ENCODE measurements at regions not wholly inside any gene's neighbourhood (a gene's known extent, or its start where the extent isn't known, plus 50 kb on each side); places are given as distances from the start of the nearest gene placed in this dataset.

GRCh38 chrX:110442635-110443034, 84.0 kb downstream of the RTL9 start:
- H3K36me3 ChIP-seq (ENCODE audit: insufficient read depth), result no peaks in the 10 kb centered on the region
- WGBS, result 35% methylated on average over 1 of the region's 1 CpG

GRCh38 chrX:110444996-110445395, 86.3 kb downstream of the RTL9 start:
- Histone ChIP-seq H3K4me3 (ENCODE audit: low read depth, low read length) (no peak overlapping the region), H3K4me1 (ENCODE audit: insufficient read depth) (no peaks in the 10 kb centered on the region), H3K27ac (ENCODE audit: low read depth) (no peak overlapping the region), H3K36me3 (ENCODE audit: insufficient read depth) (no peaks in the 10 kb centered on the region)
- DNase-seq (ENCODE audit: extremely low spot score), result no peak
- 63% methylated on average over 4 of the region's 4 CpGs for WGBS

More at GRCh38 chrX:110442635-110443034, 84.0 kb downstream of the RTL9 start:
- DNase-seq (ENCODE audit: extremely low spot score), result no peak
- no peaks in the 10 kb centered on the region for H3K4me1 ChIP-seq (ENCODE audit: insufficient read depth)
- no peak overlapping the region for H3K4me3 ChIP-seq (ENCODE audit: low read depth, low read length)
- H3K27ac ChIP-seq (ENCODE audit: low read depth), result no peak overlapping the region

GRCh38 chrX:110448459-110448858, 89.8 kb downstream of the RTL9 start:
- DNase-seq (ENCODE audit: extremely low spot score), result no peak
- Histone ChIP-seq H3K36me3 (ENCODE audit: insufficient read depth) (no peaks in the 10 kb centered on the region), H3K27ac (ENCODE audit: low read depth) (no peak overlapping the region), H3K4me3 (ENCODE audit: low read depth, low read length) (no peak overlapping the region), H3K4me1 (ENCODE audit: insufficient read depth) (no peaks in the 10 kb centered on the region)
- 77% methylated on average over 10 of the region's 10 CpGs for WGBS

- Histone ChIP-seq H3K4me3 (ENCODE audit: low read depth, low read length) (no peak overlapping the region), H3K36me3 (ENCODE audit: insufficient read depth) (no peaks in the 10 kb centered on the region), H3K4me1 (ENCODE audit: insufficient read depth) (no peaks in the 10 kb centered on the region), H3K27ac (ENCODE audit: low read depth) (no peak overlapping the region)
- WGBS, result 79% methylated on average over 2 of the region's 2 CpGs
- no peak for DNase-seq (ENCODE audit: extremely low spot score)
Measured at GRCh38 chrX:110449312-110449711, 90.7 kb downstream of the RTL9 start.

- no peak overlapping the region for H3K4me3 ChIP-seq (ENCODE audit: low read depth, low read length)
- DNase-seq (ENCODE audit: extremely low spot score), result peak; percentile 37
- H3K27ac ChIP-seq (ENCODE audit: low read depth), result no peak overlapping the region
- WGBS, result under 1% methylated on average over 4 of the region's 4 CpGs
- H3K36me3 ChIP-seq (ENCODE audit: insufficient read depth), result no peaks in the 10 kb centered on the region
- H3K4me1 ChIP-seq (ENCODE audit: insufficient read depth), result no peaks in the 10 kb centered on the region
Measured at GRCh38 chrX:110450050-110450449, 91.4 kb downstream of the RTL9 start.

GRCh38 chrX:110454336-110454735, 95.7 kb downstream of the RTL9 start:
- Histone ChIP-seq H3K4me1 (ENCODE audit: insufficient read depth) (no peaks in the 10 kb centered on the region), H3K36me3 (ENCODE audit: insufficient read depth) (no peaks in the 10 kb centered on the region), H3K27ac (ENCODE audit: low read depth) (no peak overlapping the region), H3K4me3 (ENCODE audit: low read depth, low read length) (no peak overlapping the region)
- 85% methylated on average over 7 of the region's 7 CpGs for WGBS
- no peak for DNase-seq (ENCODE audit: extremely low spot score)

GRCh38 chrX:110462957-110463356, 104.3 kb downstream of the RTL9 start:
- no peak overlapping the region for H3K4me3 ChIP-seq (ENCODE audit: low read depth, low read length)

GRCh38 chrX:110466790-110467189, 108.1 kb downstream of the RTL9 start:
- H3K4me1 ChIP-seq (ENCODE audit: insufficient read depth), result no peaks in the 10 kb centered on the region
- H3K36me3 ChIP-seq (ENCODE audit: insufficient read depth), result no peaks in the 10 kb centered on the region
- H3K4me3 ChIP-seq (ENCODE audit: low read depth, low read length), result no peak overlapping the region
- 93% methylated on average over 2 of the region's 2 CpGs for WGBS
- DNase-seq (ENCODE audit: extremely low spot score), result no peak
- H3K27ac ChIP-seq (ENCODE audit: low read depth), result no peak overlapping the region

More at GRCh38 chrX:110462957-110463356, 104.3 kb downstream of the RTL9 start:
- H3K27ac ChIP-seq (ENCODE audit: low read depth), result no peak overlapping the region
- H3K4me1 ChIP-seq (ENCODE audit: insufficient read depth), result no peaks in the 10 kb centered on the region
- H3K36me3 ChIP-seq (ENCODE audit: insufficient read depth), result no peaks in the 10 kb centered on the region
- no peak for DNase-seq (ENCODE audit: extremely low spot score)

GRCh38 chrX:110472265-110472664, 113.6 kb downstream of the RTL9 start:
- H3K4me3 ChIP-seq (ENCODE audit: low read depth, low read length), result no peak overlapping the region
- no peak overlapping the region for H3K27ac ChIP-seq (ENCODE audit: low read depth)
- H3K36me3 ChIP-seq (ENCODE audit: insufficient read depth), result no peaks in the 10 kb centered on the region
- no peaks in the 10 kb centered on the region for H3K4me1 ChIP-seq (ENCODE audit: insufficient read depth)
- DNase-seq (ENCODE audit: extremely low spot score), result no peak
- WGBS, result 92% methylated on average over 3 of the region's 3 CpGs

GRCh38 chrX:110477593-110478228, 119.1 kb downstream of the RTL9 start:
- H3K4me3 ChIP-seq (ENCODE audit: low read depth, low read length), result no peak overlapping the region
- no peak overlapping the region for H3K27ac ChIP-seq (ENCODE audit: low read depth)
- H3K36me3 ChIP-seq (ENCODE audit: insufficient read depth), result no peaks in the 10 kb centered on the region
- DNase-seq (ENCODE audit: extremely low spot score), result no peak
- H3K4me1 ChIP-seq (ENCODE audit: insufficient read depth), result no peaks in the 10 kb centered on the region
- 85% methylated on average over 5 of the region's 5 CpGs for WGBS

GRCh38 chrX:110491846-110492620, 133.4 kb downstream of the RTL9 start:
- Histone ChIP-seq H3K4me3 (ENCODE audit: low read depth, low read length) (no peak overlapping the region), H3K4me1 (ENCODE audit: insufficient read depth) (no peaks in the 10 kb centered on the region), H3K27ac (ENCODE audit: low read depth) (no peak overlapping the region), H3K36me3 (ENCODE audit: insufficient read depth) (no peaks in the 10 kb centered on the region)
- no peak for DNase-seq (ENCODE audit: extremely low spot score)
- WGBS, result 69% methylated on average over 8 of the region's 8 CpGs

GRCh38 chrX:110504947-110505346, 146.3 kb downstream of the RTL9 start:
- no peak for DNase-seq (ENCODE audit: extremely low spot score)
- WGBS, result 92% methylated on average over 6 of the region's 6 CpGs
- H3K36me3 ChIP-seq (ENCODE audit: insufficient read depth), result no peaks in the 10 kb centered on the region
- no peak overlapping the region for H3K27ac ChIP-seq (ENCODE audit: low read depth)
- H3K4me3 ChIP-seq (ENCODE audit: low read depth, low read length), result no peak overlapping the region
- H3K4me1 ChIP-seq (ENCODE audit: insufficient read depth), result no peaks in the 10 kb centered on the region

- Histone ChIP-seq H3K36me3 (ENCODE audit: insufficient read depth) (no peaks in the 10 kb centered on the region), H3K4me3 (ENCODE audit: low read depth, low read length) (no peak overlapping the region), H3K4me1 (ENCODE audit: insufficient read depth) (no peaks in the 10 kb centered on the region), H3K27ac (ENCODE audit: low read depth) (no peak overlapping the region)
- no peak for DNase-seq (ENCODE audit: extremely low spot score)
- WGBS, result 21% methylated on average over 2 of the region's 2 CpGs
Measured at GRCh38 chrX:110509755-110510532, 151.3 kb downstream of the RTL9 start.

- Histone ChIP-seq H3K4me3 (ENCODE audit: low read depth, low read length) (no peak overlapping the region), H3K36me3 (ENCODE audit: insufficient read depth) (no peaks in the 10 kb centered on the region), H3K4me1 (ENCODE audit: insufficient read depth) (no peaks in the 10 kb centered on the region), H3K27ac (ENCODE audit: low read depth) (no peak overlapping the region)
- WGBS, result 76% methylated on average over 2 of the region's 2 CpGs
- no peak for DNase-seq (ENCODE audit: extremely low spot score)
Measured at GRCh38 chrX:110511238-110511637, 152.6 kb downstream of the RTL9 start.
